ENCODE measurements at regions not wholly inside any gene's neighbourhood (a gene's known extent, or its start where the extent isn't known, plus 50 kb on each side); places are given as distances from the start of the nearest gene placed in this dataset.

DNA sequence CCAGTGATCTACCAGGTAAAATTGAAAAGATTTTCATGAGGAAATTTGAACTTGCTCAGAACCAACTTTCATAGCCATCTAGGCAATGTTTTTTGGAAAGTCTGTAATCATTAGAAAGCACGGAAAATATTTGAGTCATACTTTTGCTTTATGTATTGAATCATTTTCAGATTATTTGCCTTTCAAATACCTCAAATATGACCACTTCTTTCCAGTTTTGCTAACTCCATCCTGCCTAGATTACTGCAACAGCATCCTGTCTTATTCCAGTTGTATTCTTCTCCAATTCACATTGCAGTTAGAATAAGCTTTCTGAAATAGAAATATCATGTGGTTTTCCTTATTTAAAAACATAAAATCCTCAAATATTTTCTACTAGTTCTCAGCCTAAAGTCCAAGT, 239.8 kb upstream of the FAR2 start:
- no peak for ATAC-seq
- Mint-ChIP-seq H3K4me1 (no peaks in the 10 kb centered on the region), H3K4me3 (no peak overlapping the region), H3K36me3 (peaks cover 0 to 27% (median 0%) of the 10 kb centered on the region in 3 donors), H3K27ac (no peak overlapping the region), H3K27me3 (no peaks in the 10 kb centered on the region), H3K9me3 (peaks cover 18 to 53% (median 27%) of the 10 kb centered on the region in 9 donors)
- POLR2A ChIA-PET: no interaction called here
- no peak for DNase-seq

DNA sequence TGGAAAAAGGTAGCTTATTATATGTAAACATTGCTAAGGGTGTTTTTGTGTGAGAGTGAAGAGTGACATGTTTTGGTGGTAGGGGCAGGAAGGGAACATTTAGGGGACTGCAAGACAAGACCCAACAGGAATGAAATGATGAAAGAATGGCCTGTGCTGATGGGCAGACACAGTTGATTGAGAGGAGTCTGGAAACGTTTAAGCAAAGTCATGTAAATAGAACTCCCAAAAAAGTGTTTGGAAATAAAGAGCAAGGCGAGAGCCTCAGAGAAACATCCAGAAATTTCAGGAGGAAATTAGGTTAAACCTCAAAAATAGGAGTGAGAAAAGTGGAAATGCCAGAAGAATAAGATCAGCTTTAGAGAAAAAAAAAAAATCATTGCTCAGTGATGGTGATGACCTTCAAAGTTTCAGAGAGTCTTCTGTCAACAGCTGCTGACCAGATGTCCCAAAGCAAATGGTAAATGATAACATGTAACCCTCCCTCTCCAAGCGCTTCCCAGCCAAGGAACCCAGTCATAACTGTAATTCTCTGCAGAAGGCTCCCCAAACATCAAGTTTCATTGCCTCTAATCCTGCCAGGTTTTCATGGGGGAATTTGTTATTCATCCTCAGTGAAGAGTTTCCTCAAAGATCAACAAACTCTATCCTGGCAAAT, 223.2 kb upstream of the FAR2 start:
- ATAC-seq: no peak
- Mint-ChIP-seq H3K9me3 (peaks cover 4 to 27% (median 14%) of the 10 kb centered on the region in 9 donors), H3K36me3 (peaks cover 0 to 6% (median 0%) of the 10 kb centered on the region in 3 donors), H3K4me3 (no peak overlapping the region), H3K27ac (no peak overlapping the region), H3K27me3 (peaks cover 0 to 8% (median 0%) of the 10 kb centered on the region in 5 donors), H3K4me1 (no peaks in the 10 kb centered on the region)
- no peak for DNase-seq
- POLR2A ChIA-PET: no interaction called here

GRCh38 chr12:28930704-28931103, 218.4 kb upstream of the FAR2 start:
- no peak overlapping the region for H3K4me3 Mint-ChIP-seq
- POLR2A ChIA-PET: no interaction called here
- DNase-seq (no peak), ATAC-seq (no peak)
- H3K4me1 Mint-ChIP-seq: no peaks in the 10 kb centered on the region
- H3K36me3 Mint-ChIP-seq: no peaks in the 10 kb centered on the region
- H3K27ac Mint-ChIP-seq: no peak overlapping the region
- peaks cover 0 to 7% (median 1%) of the 10 kb centered on the region in 9 donors for H3K9me3 Mint-ChIP-seq
- H3K27me3 Mint-ChIP-seq: peaks cover 0 to 3% (median 0%) of the 10 kb centered on the region in 5 donors

DNA sequence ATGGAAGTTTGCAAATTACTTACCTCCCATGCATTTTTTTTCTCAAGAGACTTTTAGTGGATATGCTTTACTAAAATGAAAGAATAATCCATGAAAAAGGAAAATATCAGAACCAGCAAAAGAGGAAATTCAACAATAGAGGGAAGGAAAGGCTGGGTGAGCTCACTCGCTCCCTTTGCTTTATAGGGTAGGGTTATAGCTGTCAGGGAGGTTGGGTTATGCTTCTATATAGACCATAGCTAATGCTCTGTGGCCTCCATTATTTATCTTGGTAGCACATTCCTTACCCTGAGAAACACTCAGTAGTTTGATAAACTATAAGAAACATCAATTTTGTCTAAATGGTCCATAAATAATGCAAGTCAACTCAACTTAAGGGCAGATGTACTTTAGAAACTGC, 215.9 kb upstream of the FAR2 start:
- POLR2A ChIA-PET: no interaction called here
- Mint-ChIP-seq H3K4me3 (no peak overlapping the region), H3K27ac (no peak overlapping the region), H3K9me3 (peaks cover 0 to 3% (median 0%) of the 10 kb centered on the region in 9 donors), H3K36me3 (no peaks in the 10 kb centered on the region), H3K4me1 (no peaks in the 10 kb centered on the region), H3K27me3 (peaks cover 0 to 3% (median 0%) of the 10 kb centered on the region in 5 donors)
- DNase-seq (no peak), ATAC-seq (no peak)

DNA sequence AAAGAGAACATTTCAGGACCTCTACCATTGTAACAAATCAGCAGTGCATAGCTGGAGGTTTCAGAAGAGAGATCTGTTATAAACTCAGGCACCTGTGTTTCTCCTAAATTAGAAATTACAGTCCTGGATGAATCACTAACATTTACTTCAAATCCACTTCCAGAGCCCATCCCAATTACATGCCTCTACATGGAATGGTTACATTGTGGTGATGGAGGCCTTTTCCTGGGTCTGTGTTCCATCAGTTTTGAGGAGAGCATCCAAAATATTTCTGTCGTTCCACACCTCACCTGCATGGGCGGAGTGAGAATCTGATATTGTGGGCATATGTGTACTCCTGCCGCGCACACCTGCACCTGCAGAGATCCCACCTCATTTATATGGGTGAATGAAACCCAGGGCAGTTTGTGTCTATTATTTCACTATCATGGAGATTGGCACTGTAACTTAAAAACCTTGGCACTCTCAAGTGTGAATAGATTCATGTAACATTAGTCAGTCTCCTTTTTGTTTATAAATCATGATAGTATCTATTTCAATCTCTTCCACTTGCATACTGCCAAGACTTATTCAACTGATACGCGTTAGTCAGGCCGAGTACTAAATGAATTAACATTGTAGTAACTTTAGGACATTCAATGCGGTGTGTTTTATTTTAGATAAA, 215.1 kb upstream of the FAR2 start:
- POLR2A ChIA-PET: no interaction called here
- Mint-ChIP-seq H3K9me3 (peaks cover 0 to 3% (median 0%) of the 10 kb centered on the region in 9 donors), H3K27me3 (peaks cover 0 to 9% (median 6%) of the 10 kb centered on the region in 5 donors), H3K27ac (no peak overlapping the region), H3K4me3 (no peak overlapping the region), H3K4me1 (no peaks in the 10 kb centered on the region), H3K36me3 (no peaks in the 10 kb centered on the region)
- DNase-seq: no peak
- no peak for ATAC-seq

GRCh38 chr12:28936221-28936620, 212.9 kb upstream of the FAR2 start:
- Mint-ChIP-seq H3K4me3 (no peak overlapping the region), H3K27ac (no peak overlapping the region), H3K36me3 (no peaks in the 10 kb centered on the region), H3K4me1 (no peaks in the 10 kb centered on the region), H3K9me3 (peaks cover 0 to 3% (median 0%) of the 10 kb centered on the region in 9 donors), H3K27me3 (peaks cover 0 to 9% (median 3%) of the 10 kb centered on the region in 5 donors)
- POLR2A ChIA-PET: no interaction called here
- ATAC-seq: no peak
- no peak for DNase-seq

- no peak for DNase-seq
- Mint-ChIP-seq H3K27ac (no peak overlapping the region), H3K4me1 (no peaks in the 10 kb centered on the region), H3K4me3 (no peak overlapping the region), H3K27me3 (peaks cover 0 to 9% (median 3%) of the 10 kb centered on the region in 5 donors), H3K36me3 (no peaks in the 10 kb centered on the region), H3K9me3 (peaks cover 0 to 3% (median 0%) of the 10 kb centered on the region in 9 donors)
- ATAC-seq: no peak
- POLR2A ChIA-PET: no interaction called here
Observed at GRCh38 chr12:28936711-28937110, 212.4 kb upstream of the FAR2 start.

GRCh38 chr12:28937196-28937595, 211.9 kb upstream of the FAR2 start:
- POLR2A ChIA-PET: no interaction called here
- DNase-seq: no peak
- no peak for ATAC-seq
- H3K9me3 Mint-ChIP-seq: peaks cover 0 to 3% (median 0%) of the 10 kb centered on the region in 9 donors
- H3K4me1 Mint-ChIP-seq: no peaks in the 10 kb centered on the region
- H3K36me3 Mint-ChIP-seq: no peaks in the 10 kb centered on the region
- H3K27ac Mint-ChIP-seq: no peak overlapping the region
- no peak overlapping the region for H3K4me3 Mint-ChIP-seq
- H3K27me3 Mint-ChIP-seq: peaks cover 0 to 9% (median 3%) of the 10 kb centered on the region in 5 donors

GRCh38 chr12:28938056-28938455, 211.0 kb upstream of the FAR2 start:
- H3K9me3 Mint-ChIP-seq: peaks cover 0 to 3% (median 0%) of the 10 kb centered on the region in 9 donors
- no peak overlapping the region for H3K4me3 Mint-ChIP-seq

DNA sequence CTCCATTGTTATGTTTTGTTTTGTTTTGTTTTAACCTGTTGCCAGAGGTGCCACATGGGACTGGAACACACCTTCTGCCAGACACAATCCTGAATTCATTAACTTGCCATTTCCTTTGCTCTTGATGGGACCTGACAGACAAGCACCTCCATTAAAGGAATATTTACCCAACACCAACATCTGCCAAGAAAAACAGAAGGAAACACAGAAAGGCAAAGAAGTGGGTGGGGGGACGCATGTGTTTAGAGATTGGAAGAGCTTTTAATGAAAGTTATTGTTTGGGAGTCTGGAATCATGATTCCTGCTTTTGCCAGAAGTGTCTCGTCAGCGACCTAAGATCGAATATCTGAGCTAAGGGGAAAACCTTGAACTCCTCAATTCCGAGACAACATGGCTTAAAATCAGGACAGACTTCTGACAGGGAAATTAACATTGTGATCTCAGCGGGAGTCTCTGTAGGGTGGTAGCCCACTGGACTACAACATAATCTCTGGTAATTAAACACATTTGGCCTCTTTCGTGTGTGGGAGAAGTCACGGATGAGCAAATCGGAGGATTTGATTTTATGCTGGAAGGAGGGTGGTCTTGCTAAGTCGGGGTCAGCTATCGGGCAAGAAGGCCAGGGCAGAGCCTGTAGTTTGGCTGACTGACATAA, 210.4 kb upstream of the FAR2 start:
- Mint-ChIP-seq H3K27ac (no peak overlapping the region), H3K27me3 (peaks cover 0 to 9% (median 3%) of the 10 kb centered on the region in 5 donors)
- POLR2A ChIA-PET: no interaction called here

More at GRCh38 chr12:28938056-28938455, 211.0 kb upstream of the FAR2 start:
- Mint-ChIP-seq H3K27ac (no peak overlapping the region), H3K36me3 (no peaks in the 10 kb centered on the region), H3K27me3 (peaks cover 0 to 9% (median 3%) of the 10 kb centered on the region in 5 donors), H3K4me1 (no peaks in the 10 kb centered on the region)
- DNase-seq: no peak
- POLR2A ChIA-PET: no interaction called here
- ATAC-seq: no peak

DNA sequence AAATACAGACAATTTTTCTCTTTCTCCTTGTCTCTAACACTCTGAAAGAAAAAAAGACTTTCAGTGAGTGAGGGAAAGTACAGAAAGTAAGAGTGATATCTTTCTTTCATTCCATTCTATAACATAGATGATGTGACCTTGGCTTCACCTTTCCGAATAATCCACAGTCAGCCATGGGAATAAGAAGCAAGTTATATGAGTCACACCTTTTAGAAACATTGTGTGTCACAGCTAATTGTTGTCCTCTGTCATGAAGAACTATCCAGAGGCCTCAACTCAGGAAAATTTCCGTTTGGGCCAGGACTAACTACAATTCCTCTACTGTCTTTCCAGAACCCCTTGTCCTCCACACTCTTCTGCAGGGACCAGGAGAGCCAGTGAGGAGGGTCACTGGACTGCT, 209.7 kb upstream of the FAR2 start:
- Mint-ChIP-seq H3K27me3 (peaks cover 0 to 9% (median 5%) of the 10 kb centered on the region in 5 donors), H3K9me3 (peaks cover 0 to 3% (median 0%) of the 10 kb centered on the region in 9 donors), H3K36me3 (no peaks in the 10 kb centered on the region), H3K27ac (no peak overlapping the region), H3K4me1 (no peaks in the 10 kb centered on the region), H3K4me3 (no peak overlapping the region)
- POLR2A ChIA-PET: no interaction called here
- DNase-seq (no peak), ATAC-seq (no peak)

More for the DNA sequence above, 210.4 kb upstream of the FAR2 start:
- H3K4me3 Mint-ChIP-seq: no peak overlapping the region
- H3K9me3 Mint-ChIP-seq: peaks cover 0 to 3% (median 0%) of the 10 kb centered on the region in 9 donors
- H3K4me1 Mint-ChIP-seq: no peaks in the 10 kb centered on the region
- ATAC-seq (no peak), DNase-seq (no peak)
- H3K36me3 Mint-ChIP-seq: no peaks in the 10 kb centered on the region

GRCh38 chr12:28941248-28941647, 207.8 kb upstream of the FAR2 start:
- POLR2A ChIA-PET: no interaction called here
- ATAC-seq (no peak), DNase-seq (no peak)
- Mint-ChIP-seq H3K27ac (no peak overlapping the region), H3K36me3 (no peaks in the 10 kb centered on the region), H3K27me3 (peaks cover 0 to 13% (median 5%) of the 10 kb centered on the region in 5 donors), H3K4me3 (no peak overlapping the region), H3K9me3 (peaks cover 0 to 3% (median 0%) of the 10 kb centered on the region in 9 donors), H3K4me1 (no peaks in the 10 kb centered on the region)

GRCh38 chr12:28946361-28946760, 202.7 kb upstream of the FAR2 start:
- DNase-seq (no peak), ATAC-seq (no peak)
- Mint-ChIP-seq H3K4me1 (no peaks in the 10 kb centered on the region), H3K4me3 (no peak overlapping the region), H3K27ac (no peak overlapping the region), H3K9me3 (peaks cover 0 to 4% (median 0%) of the 10 kb centered on the region in 9 donors), H3K36me3 (no peaks in the 10 kb centered on the region), H3K27me3 (peaks cover 1 to 11% (median 7%) of the 10 kb centered on the region in 5 donors)
- POLR2A ChIA-PET: no interaction called here
